Ishikawa (cell line): ENCODE measurements at regions not wholly inside any gene's neighbourhood (a gene's known extent, or its start where the extent isn't known, plus 50 kb on each side); places are given as distances from the start of the nearest gene placed in this dataset.

Experiments
- CEBPB ChIP-seq: IDR thresholded peaks from 2 replicates; pipeline ENCODE4 v1.6.1; 2012
- CREB1 ChIP-seq: IDR thresholded peaks from 2 replicates; pipeline ENCODE4 v1.6.1; 2012; ENCODE audit warnings: low read depth
- EGR1 ChIP-seq: IDR thresholded peaks from 2 replicates; pipeline ENCODE4 v1.6.1; 2012
- EP300 ChIP-seq: IDR thresholded peaks from 2 replicates; pipeline ENCODE4 v1.6.1; 2012; ENCODE audit warnings: borderline replicate concordance
- FOXM1 ChIP-seq: IDR thresholded peaks from 2 replicates; pipeline ENCODE4 v1.6.1; 2012; ENCODE audit warnings: low read depth, borderline replicate concordance
- NFIC ChIP-seq: IDR thresholded peaks from 2 replicates; pipeline ENCODE4 v1.6.1; 2012
- RAD21 ChIP-seq: IDR thresholded peaks from 2 replicates; pipeline ENCODE4 v1.6.1; 2012; ENCODE audit warnings: low read depth
- TAF1 ChIP-seq: IDR thresholded peaks from 2 replicates; pipeline ENCODE4 v1.6.1; 2012; ENCODE audit warnings: low read depth, mild to moderate bottlenecking
- TCF12 ChIP-seq: IDR thresholded peaks from 2 replicates; pipeline ENCODE4 v1.6.1; 2012; ENCODE audit warnings: low read depth
- TEAD4 ChIP-seq: IDR thresholded peaks from 2 replicates; pipeline ENCODE4 v1.6.1; 2012
- YY1 ChIP-seq: IDR thresholded peaks from 2 replicates; pipeline ENCODE4 v1.6.1; 2012; ENCODE audit warnings: low read depth
- ZBTB7A ChIP-seq: IDR thresholded peaks from 2 replicates; pipeline ENCODE4 v1.6.1; 2012; ENCODE audit warnings: low read depth
- TF ChIP-seq, protein P1 (sequence below): IDR thresholded peaks from 2 replicates; pipeline ENCODE4 v1.6.1; 2012
- TF ChIP-seq, protein P2 (sequence below): IDR thresholded peaks from 2 replicates; pipeline ENCODE4 v1.6.1; 2012
- TF ChIP-seq, protein P3 (sequence below): IDR thresholded peaks from 2 replicates; pipeline ENCODE4 v1.6.1; 2012; ENCODE audit warnings: low read depth, mild to moderate bottlenecking

DNA sequence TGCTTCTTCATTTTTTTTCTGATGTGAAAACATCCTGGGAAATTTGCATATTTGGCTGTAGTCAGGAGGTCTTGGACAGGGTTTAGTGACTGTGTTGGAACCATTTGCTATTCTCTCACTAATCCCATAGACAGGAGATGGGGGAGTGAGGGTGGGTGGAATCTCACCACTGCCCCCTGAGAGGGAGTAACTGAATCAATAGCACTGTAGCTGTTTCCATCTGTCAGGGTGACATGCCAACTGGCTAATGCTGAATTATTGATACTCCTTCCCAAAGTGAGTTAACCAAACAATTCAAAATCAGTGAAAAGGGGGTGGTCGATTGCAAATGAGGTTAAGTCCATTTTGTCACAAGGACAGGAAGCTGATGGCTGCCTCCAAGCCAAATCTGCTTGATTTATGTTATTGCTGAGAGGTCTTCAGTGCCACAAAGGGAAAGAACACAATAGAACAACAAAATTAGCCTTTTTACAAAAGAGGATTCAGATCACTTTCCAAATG is 55.1 kb upstream of the B3GAT2 start:
- TF ChIP-seq CREB1 (no peak), TCF12 (no peak), FOXM1 (no peak), YY1 (no peak), CEBPB (no peak), RAD21 (no peak), EGR1 (no peak), ZBTB7A (no peak), TEAD4 (no peak), TAF1 (no peak), NFIC (no peak), EP300 (no peak)
- TF ChIP-seq, protein P1, sequence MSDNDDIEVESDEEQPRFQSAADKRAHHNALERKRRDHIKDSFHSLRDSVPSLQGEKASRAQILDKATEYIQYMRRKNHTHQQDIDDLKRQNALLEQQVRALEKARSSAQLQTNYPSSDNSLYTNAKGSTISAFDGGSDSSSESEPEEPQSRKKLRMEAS = no peak
- TF ChIP-seq, protein P2, sequence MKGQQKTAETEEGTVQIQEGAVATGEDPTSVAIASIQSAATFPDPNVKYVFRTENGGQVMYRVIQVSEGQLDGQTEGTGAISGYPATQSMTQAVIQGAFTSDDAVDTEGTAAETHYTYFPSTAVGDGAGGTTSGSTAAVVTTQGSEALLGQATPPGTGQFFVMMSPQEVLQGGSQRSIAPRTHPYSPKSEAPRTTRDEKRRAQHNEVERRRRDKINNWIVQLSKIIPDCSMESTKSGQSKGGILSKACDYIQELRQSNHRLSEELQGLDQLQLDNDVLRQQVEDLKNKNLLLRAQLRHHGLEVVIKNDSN = no peak
- TF ChIP-seq, protein P3, sequence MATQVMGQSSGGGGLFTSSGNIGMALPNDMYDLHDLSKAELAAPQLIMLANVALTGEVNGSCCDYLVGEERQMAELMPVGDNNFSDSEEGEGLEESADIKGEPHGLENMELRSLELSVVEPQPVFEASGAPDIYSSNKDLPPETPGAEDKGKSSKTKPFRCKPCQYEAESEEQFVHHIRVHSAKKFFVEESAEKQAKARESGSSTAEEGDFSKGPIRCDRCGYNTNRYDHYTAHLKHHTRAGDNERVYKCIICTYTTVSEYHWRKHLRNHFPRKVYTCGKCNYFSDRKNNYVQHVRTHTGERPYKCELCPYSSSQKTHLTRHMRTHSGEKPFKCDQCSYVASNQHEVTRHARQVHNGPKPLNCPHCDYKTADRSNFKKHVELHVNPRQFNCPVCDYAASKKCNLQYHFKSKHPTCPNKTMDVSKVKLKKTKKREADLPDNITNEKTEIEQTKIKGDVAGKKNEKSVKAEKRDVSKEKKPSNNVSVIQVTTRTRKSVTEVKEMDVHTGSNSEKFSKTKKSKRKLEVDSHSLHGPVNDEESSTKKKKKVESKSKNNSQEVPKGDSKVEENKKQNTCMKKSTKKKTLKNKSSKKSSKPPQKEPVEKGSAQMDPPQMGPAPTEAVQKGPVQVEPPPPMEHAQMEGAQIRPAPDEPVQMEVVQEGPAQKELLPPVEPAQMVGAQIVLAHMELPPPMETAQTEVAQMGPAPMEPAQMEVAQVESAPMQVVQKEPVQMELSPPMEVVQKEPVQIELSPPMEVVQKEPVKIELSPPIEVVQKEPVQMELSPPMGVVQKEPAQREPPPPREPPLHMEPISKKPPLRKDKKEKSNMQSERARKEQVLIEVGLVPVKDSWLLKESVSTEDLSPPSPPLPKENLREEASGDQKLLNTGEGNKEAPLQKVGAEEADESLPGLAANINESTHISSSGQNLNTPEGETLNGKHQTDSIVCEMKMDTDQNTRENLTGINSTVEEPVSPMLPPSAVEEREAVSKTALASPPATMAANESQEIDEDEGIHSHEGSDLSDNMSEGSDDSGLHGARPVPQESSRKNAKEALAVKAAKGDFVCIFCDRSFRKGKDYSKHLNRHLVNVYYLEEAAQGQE = no peak

DNA sequence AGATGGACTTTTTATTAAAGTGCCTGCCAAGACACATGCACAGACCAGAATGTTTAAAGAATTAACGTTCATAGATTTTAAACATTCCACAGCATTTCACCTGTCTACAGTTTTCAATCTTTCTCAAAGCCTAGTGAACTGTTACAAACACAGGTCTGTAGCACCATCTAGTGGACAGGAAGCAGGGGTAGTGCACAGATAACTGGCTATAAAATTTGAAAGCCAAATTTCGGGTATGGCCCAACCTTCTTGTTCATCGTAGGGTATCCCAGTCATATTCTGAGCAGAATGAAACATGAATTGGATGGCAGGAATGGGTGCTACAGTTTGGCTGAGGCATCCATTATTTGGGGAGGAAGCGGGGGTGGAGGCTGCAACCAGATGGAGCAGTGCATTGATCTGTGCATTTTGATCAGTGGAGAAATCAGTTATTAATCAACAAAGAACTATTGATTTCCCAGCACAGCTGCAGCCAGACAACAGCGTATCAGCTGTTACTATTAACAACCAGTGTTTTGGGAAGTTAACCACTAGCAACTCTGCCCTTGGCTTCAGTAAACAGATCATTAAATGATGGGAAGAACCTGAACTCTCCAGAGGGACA is 56.1 kb upstream of the B3GAT2 start:
- TF ChIP-seq EGR1 = no peak
- peak; percentile 90 for TF ChIP-seq RAD21

DNA sequence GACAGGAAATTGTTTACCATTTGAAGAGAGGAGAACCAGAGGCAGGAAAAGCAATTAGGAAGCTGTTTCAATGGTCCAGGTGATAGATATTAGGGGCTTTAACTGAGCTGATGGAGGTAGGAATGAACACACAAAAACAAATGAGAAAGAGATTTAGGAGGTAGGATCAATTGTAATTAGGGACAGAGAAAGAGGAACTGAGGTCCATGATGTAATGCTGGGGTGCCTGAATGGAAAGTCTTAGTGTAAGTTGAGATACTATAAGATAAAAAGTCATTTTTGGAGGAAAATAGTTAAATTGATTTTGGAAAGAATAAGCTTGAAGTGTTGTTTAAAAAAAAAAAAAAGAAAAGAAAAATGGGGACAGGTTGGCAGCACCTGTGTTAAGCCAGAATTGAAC is 58.5 kb upstream of the B3GAT2 start:
- TF ChIP-seq TAF1 (no peak), EP300 (no peak), EGR1 (no peak), CREB1 (no peak), NFIC (no peak), YY1 (no peak), CEBPB (no peak), FOXM1 (no peak), TCF12 (no peak), TEAD4 (no peak), RAD21 (no peak), ZBTB7A (no peak)
- TF ChIP-seq, protein P1 = no peak
- TF ChIP-seq, protein P3 = no peak
- TF ChIP-seq, protein P2 = no peak

DNA sequence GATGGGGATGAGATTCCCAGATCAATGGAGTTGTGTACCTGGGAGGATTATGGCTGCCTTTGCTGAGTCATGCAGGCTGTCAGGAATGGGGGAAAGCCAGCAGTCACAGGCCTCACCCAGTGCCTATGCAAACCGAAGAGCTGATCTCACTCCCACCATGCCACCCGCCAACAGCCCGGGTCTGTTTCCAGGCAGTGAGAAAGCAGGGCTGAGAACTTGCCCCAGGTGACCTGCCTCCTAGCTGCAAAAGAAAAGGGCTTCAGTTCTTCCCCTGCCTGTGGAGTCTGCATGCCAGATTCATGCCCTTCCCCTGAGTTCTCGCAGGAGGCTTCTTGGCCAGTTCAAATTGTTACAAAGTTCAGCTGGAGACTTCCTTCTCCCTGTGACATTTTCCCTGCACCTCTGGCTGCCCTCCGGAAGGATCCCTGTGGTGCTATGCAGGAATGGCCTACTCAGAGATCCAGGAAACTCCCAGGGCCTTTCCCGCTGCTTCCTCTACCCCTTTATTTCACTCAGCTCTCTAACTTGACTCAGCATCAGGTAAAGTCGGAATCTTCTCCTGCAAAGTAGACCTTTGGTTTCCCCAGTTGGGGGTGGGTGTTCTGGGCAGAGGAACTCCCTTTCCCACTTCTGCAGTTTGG is 71.5 kb upstream of the B3GAT2 start:
- TF ChIP-seq RAD21 = no peak
- TF ChIP-seq YY1 = no peak
- no peak for TF ChIP-seq TAF1
- TF ChIP-seq, protein P3 = no peak
- TF ChIP-seq, protein P1 = no peak
- no peak for TF ChIP-seq NFIC
- TF ChIP-seq, protein P2 = no peak
- no peak for TF ChIP-seq TEAD4
